AG20443 (cell line): ENCODE measurements at regions not wholly inside any gene's neighbourhood (a gene's known extent, or its start where the extent isn't known, plus 50 kb on each side); places are given as distances from the start of the nearest gene placed in this dataset.

ENCODE experiments used
- DNase-seq: peaks from one replicate; pipeline ENCODE4 v3.0.0; 2012; ENCODE audit warnings: low spot score, mixed read lengths

- no peak for DNase-seq
Measured at GRCh38 chr1:193727850-193728249, 541.4 kb upstream of the B3GALT2 start.

- DNase-seq = no peak
Measured at GRCh38 chr1:193726722-193727121, 540.3 kb upstream of the B3GALT2 start.

- no peak for DNase-seq
Measured at GRCh38 chr1:193712392-193712791, 526.0 kb upstream of the B3GALT2 start.

- DNase-seq = no peak
Measured at GRCh38 chr1:193709607-193710006, 523.2 kb upstream of the B3GALT2 start.

- DNase-seq = no peak
Measured at GRCh38 chr1:193707271-193708021, 521.0 kb upstream of the B3GALT2 start.

GRCh38 chr1:193706766-193707165, 520.4 kb upstream of the B3GALT2 start:
- DNase-seq = no peak

- no peak for DNase-seq
Measured at GRCh38 chr1:193705554-193705981, 519.2 kb upstream of the B3GALT2 start.

GRCh38 chr1:193703655-193704054, 517.2 kb upstream of the B3GALT2 start:
- DNase-seq = no peak

- no peak for DNase-seq
Measured at GRCh38 chr1:193703121-193703520, 516.7 kb upstream of the B3GALT2 start.

GRCh38 chr1:193701759-193702158, 515.3 kb upstream of the B3GALT2 start:
- DNase-seq = no peak

- no peak for DNase-seq
Measured at GRCh38 chr1:193700710-193701355, 514.4 kb upstream of the B3GALT2 start.

GRCh38 chr1:193699261-193699660, 512.8 kb upstream of the B3GALT2 start:
- DNase-seq = no peak

GRCh38 chr1:193697776-193698175, 511.4 kb upstream of the B3GALT2 start:
- no peak for DNase-seq

GRCh38 chr1:193697115-193697762, 510.8 kb upstream of the B3GALT2 start:
- DNase-seq = no peak

- DNase-seq = no peak
Measured at GRCh38 chr1:193694741-193695140, 508.3 kb upstream of the B3GALT2 start.

GRCh38 chr1:193685986-193686385, 499.6 kb upstream of the B3GALT2 start:
- DNase-seq = no peak

GRCh38 chr1:193681422-193681821, 495.0 kb upstream of the B3GALT2 start:
- no peak for DNase-seq

GRCh38 chr1:193680924-193681316, 494.5 kb upstream of the B3GALT2 start:
- no peak for DNase-seq

GRCh38 chr1:193680247-193680923, 494.0 kb upstream of the B3GALT2 start:
- no peak for DNase-seq

GRCh38 chr1:193677874-193678273, 491.5 kb upstream of the B3GALT2 start:
- DNase-seq = no peak

- no peak for DNase-seq
Measured at GRCh38 chr1:193676996-193677549, 490.7 kb upstream of the B3GALT2 start.

- DNase-seq = no peak
Measured at GRCh38 chr1:193674292-193674944, 488.0 kb upstream of the B3GALT2 start.
